GM04503 (cell line): ENCODE measurements at regions not wholly inside any gene's neighbourhood (a gene's known extent, or its start where the extent isn't known, plus 50 kb on each side); places are given as distances from the start of the nearest gene placed in this dataset.
"Not testable (repeated sequence)": the region's sequence is repeated elsewhere in the genome, so short reads cannot be mapped to it uniquely, and the experiment has no call there.

Source experiments
- DNase-seq: peaks from one replicate; pipeline ENCODE4 v3.0.0-alpha.2; 2012; ENCODE audit warnings: low read depth

DNA sequence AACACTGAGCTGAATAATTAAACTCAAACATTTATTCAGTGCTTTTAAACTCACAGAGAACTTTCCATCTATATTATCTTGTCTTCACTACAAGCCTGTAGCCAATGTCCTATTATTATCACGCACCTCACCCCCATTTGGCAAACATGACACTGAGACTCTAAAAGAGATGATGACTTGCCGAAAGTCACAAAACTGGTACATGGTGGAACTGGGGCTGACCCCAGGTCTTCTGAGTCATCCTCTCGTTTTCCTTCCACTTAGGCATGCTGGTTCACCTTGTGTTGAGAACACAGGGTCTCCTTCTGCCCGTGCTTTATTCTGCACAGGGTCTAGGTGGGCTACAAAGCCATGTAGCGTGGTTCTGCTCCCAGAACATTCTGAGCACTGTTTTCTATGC, 230.0 kb upstream of the MGAT5 start:
- no peak for DNase-seq

DNA sequence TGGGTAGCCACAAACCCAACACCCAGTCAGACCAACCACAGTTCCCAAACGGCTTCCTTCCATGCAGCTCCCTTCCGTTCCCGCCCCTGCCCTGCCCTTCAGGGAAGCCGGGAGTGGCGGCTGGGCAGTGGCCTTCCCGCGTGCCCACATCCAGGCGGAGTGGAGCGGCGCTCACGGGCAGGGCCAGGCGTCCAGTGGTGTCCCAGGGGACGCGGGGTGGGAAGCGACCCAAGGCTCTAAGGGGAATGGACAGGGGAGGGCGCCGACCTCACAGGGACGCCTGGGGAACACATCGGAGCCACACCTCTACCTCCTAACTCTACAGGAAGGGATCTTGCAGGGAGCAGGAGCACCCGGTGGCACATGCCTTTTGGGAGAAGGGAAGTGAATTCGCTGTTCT, 225.9 kb upstream of the MGAT5 start:
- no peak for DNase-seq

DNA sequence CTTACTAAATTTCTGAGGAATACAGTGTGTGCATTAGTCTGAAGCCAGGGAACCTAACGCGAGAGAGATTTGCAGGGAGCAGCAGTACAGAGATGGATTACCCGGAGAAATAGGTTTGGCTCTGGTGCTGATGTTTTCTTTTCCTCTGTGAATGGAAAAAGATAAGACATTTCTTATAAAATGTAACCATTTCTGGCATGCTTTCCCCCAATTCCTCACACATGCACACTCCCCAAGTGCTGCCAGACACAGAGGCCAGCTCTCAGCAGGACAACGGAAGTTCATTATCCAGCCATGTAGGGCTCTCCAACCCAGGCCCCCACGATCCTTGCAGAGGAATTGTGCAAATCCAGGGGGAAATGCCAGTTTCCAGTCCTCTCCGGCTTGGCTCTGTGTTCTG, 224.5 kb upstream of the MGAT5 start:
- DNase-seq = no peak

DNA sequence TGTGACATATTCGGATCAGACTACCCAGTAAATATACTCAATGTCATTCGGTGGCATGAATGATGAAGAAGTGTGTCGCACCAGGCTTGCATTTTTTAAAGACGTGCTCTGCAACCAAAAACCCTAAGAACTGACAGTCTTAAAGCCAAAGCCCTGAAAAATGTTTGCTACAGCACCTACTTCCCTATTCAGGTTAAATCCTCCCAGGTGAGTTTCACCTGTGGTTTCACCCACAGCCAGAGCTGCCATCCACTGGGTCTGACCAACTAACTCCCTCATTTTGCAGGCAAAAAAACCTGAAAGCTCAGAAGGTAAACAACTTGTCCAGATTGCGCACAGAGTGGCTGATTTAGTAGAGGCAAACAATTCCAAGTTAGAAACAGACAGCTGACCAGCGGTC, 222.3 kb upstream of the MGAT5 start:
- no peak for DNase-seq

DNA sequence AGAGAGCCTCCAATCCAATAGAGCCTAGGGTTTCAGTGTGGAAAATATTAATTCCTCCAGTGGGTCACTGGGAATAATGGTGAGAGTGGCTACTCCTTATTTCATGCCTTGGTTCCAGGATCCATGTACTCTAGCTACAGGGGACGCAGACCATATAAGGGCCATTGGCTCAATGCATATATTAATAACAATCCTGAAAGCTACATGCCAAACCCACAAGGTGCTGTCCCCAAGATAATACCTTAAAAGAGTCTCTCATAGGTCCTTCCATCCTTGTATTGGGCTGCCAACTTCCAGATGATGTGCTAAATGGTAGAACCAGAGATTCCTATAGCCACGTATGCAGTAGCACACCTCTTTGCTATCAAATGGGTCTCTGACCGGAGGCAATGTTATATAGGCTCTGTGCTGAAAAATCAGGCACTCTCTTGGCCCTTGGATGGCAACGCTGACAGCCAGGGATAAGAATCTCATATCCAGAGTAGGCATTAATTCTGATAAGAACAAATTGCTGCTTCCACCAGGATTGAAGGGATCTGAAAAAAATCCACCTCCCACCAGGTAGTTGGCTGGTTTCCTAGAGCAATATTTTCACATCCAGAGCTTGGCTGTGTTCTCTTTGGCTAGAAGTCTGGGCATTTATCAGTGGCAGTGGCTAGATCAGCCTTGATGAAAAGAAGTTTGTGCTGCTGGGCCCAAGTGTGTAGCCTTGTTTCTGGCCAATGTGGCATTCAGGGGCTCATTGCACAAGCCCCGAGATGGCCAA, 218.1 kb upstream of the MGAT5 start:
- no peak for DNase-seq

DNA sequence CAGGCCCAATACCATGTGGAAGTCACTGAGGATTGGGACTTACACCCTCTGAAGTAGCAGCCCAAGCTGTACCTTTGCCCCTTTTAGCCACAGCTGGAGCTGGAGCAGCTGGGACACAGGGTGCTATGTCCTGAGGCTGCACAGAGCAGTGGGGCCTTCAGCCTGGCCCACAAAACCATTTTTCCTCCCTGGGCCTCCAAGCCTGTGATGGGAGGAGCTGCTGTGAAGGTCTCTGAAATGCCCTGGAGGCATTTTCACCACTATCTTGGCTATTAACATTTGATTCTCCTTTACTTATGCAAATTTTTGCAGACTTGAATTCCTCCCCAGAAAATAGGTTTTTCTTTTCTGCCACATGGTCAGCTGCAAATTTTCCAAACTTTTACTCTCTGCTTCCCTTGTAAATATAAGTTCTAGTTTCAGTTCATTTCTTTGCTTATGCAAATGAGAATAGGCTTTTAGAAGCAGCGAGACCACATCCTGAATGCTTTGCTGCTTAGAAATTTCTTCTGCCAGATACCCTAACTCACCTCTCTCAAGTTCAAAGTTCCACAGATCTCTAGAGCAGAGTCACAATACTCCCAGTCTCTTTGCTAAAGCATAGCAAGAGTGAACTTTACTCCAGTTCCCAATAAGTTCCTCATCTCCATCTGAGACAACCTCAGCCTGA, 213.8 kb upstream of the MGAT5 start:
- DNase-seq = no peak

DNA sequence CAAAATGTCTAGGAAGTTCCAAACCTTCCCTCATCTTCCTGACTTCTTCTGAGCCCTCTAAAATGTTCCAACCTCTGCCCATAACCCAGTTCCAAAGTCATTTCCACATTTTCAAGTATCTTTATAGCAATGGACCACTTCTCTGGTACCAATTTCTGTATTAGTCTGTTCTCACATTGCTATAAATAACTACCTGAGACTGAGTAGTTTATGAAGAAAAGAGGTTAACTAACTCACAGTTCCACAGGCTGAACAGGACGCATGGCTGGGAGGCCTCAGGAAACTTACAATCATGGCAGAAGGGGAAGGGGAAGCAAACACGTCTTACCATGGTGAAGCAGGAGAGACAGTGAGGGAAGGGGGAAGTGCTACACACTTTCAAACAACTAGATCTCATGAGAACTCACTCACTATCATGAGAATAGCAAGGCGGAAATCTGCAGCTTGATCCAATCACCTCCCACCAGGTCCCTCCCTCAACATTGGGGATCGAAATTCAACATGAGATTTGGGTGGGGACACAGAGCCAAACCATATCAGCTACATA, 213.2 kb upstream of the MGAT5 start:
- not testable (repeated sequence) for DNase-seq

DNA sequence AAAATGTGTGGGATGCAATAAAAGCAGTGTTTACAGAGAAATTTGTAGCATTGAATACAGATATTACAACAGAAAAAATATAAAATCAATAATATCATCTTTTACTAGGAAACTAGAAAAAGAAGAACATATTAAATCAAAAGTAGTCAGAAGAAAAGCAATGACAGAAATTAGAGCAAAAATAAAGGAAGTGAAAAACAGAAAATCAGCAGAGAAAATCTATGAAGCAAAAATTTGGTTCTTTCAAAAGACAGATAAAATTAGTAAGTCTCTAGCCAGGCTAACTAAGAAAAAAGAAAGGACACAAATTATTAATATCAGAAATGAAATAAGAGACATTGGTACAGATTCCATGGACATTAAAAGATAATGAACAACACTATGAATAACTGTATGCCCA, 212.0 kb upstream of the MGAT5 start:
- DNase-seq = no peak

DNA sequence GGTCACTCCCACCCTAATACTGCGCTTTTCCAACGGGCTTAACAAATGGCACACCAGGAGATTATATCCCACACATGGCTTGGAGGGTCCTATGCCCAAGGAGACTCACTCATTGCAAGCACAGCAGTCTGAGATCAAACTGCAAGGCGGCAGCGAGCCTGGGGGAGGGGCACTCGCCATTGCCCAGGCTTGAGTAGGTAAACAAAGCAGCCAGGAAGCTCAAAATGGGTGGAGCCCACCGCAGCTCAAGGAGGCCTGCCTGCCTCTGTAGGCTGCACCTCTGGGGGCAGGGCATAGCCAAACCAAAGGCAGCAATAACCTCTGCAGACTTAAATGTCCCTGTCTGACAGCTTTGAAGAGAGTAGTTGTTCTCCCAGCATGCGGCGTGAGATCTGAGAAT, 210.8 kb upstream of the MGAT5 start:
- not testable (repeated sequence) for DNase-seq

DNA sequence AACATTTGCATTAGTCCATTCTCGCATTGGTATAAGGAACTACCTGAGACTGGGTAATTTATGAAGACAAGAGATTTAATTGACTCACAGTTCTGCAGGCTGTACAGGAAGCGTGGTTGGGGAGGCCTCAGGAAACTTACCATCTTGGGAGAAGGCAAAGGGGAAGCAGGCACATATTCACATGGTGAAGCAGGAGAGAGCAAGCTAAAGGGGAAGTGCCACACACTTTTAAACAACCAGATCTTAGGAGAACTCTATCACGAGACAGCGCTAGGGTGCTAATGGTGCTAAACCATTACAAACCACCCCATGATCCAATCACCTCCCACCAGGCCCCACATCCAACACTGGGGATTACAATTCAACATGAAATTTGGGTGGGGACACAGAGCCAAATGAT, 201.7 kb upstream of the MGAT5 start:
- DNase-seq = no peak

DNA sequence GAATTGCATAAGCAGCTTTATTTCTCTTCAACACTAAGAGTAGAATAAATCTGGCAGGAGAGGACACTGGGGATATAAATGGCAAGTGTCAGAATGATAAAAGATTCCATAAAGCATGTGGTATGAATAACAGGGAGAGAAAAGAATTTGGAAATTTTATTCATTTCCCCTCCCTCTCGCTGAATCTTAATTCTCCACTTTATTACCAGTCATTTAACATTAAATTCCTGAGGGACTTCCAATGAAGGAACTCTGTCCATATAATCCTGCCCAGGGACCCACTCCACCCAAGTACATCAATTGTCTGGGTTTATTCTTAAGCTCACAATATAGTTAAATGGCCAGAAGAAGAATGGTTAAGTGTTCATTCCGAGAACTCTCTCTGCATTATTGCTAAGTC, 197.7 kb upstream of the MGAT5 start:
- DNase-seq = no peak

DNA sequence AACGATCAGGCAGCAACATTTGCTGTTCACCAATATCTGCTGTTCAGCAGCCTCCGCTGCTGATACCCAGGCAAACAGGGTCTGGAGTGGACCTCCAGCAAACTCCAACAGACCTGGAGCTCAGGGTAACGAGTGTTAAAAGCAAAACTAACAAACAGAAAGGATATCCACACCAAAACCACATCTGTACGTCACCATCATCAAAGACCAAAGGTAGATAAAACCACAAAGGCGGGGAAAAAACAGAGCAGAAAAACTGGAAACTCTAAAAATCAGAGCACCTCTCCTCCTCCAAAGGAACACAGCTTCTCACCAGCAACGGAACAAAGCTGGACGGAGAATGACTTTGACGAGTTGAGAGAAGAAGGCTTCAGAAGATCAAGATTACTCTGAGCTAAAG, 192.8 kb upstream of the MGAT5 start:
- DNase-seq = not testable (repeated sequence)

DNA sequence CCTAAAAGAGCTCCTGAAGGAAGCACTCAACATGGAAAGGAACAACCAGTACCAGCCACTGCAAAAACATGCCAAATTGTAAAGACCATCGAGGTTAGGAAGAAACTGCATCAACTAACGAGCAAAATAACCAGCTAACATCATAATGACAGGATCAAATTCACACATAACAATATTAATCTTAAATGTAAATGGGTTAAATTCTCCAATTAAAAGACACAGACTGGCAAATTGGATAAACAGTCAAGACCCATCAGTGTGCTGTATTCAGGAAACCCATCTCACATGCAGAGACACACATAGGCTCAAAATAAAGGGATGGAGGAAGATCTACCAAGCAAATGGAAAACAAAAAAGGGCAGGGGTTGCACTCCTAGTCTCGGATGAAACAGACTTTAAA, 191.6 kb upstream of the MGAT5 start:
- DNase-seq = not testable (repeated sequence)

DNA sequence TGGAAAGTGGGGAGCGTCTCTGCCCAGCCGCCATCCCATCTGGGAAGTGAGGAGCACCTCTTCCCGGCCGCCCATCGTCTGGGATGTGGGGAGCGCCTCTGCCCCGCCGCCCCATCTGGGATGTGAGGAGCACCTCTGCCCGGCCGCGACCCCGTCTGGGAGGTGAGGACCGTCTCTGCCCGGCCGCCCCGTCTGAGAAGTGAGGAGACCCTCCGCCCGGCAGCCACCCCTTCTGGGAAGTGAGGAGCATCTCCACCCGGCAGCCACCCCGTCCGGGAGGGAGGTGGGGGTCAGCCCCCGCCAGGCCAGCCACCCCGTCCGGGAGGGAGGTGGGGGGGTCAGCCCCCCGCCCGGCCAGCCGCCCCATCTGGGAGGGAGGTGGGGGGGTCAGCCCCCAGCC, 190.0 kb upstream of the MGAT5 start:
- DNase-seq = not testable (repeated sequence)

DNA sequence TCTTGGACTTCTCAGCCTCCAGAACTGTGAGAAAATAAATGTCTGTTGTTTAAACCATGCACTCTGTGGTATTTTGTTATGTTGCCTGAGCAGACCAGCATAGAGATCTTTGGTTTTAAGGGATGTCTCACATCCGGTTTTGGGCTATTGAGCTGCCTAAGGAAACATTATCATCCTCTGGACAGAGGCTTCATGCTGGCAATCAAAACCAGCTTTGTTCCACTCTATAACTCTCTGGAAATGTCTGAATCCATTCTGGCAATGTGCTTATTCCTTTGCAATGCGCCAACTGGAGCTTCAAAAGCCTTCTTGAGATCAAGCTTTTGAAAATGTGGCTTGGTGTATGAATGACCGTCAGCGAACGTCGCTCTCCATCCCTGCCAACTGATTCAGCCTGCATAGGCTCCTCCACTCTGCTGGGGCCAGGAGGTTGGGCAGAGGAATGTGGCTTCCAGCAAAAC, 183.6 kb upstream of the MGAT5 start:
- no peak for DNase-seq

DNA sequence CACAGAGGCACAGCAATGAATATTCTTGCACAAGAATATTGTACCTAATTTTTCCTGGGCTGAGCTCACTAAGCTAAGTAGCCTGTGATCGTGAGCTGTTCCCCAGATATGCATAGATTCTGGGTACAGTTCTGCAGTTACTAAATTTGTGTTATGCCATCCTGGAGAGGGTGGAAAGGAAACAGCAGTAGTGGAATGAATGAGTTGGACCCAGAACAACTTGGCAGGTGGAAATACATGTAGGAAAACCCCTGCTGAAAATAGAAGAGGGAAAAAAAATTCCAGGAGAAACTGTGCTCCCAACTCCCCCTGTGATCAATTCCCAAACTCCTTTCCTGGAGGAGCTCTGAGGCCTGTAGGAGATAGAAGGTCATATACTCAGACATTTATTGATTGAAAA, 181.5 kb upstream of the MGAT5 start:
- DNase-seq = no peak

DNA sequence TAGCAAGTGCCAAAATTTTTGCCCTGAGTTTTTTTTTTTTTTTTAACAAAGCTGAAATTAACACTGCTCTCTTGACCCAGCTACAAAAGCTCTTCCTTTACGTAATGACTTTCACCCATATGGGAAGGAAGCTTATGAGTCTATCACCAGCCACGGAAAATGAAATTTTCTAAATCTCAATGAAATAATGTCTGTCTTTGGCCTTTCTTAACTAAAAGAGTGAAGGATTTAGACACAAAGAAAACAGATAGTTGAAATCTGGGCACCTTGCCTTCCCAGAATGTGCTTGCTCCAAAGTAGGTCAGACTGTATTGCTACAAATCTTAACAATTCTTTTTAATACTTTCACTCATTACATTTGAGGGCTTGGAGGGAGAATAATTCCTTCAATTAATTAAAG, 180.8 kb upstream of the MGAT5 start:
- no peak for DNase-seq

DNA sequence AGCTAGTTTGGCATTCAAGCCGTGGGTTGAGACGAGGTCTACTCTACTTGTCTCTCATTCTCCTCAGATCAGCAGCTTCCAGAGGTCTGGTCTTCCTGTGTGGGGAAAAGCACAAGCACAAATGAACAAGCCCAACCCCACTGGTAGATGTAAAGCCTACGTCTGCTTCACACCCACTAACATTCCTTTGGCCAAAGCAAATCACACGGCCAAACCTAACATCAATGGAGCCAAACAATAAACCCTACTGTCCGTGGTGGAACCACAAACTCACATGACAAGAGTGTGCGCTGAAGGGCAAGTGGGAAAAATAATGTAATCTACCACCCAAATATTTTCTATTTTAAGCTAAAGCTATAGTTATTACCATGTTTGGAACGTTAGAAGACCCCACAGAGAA, 179.3 kb upstream of the MGAT5 start:
- no peak for DNase-seq

DNA sequence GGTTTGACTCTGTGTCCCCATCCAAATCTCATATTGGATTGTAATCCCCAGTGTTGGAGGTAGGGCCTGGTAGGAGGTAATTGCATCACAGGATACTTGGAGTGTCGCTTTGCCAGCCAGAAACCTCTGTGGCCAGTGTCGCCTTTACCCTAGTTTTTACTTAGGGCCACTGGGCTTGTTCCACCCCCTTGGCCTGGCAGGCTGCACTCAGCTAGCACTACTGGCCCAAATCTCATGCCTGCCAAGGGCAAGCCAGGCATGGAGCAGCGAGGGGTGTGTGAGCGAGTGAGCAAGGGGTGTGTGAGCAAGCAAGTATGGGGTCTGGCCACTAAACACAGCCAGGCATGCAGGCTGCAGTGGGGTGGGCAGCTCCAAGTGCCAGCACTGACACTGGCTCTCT, 178.7 kb upstream of the MGAT5 start:
- DNase-seq = no peak

DNA sequence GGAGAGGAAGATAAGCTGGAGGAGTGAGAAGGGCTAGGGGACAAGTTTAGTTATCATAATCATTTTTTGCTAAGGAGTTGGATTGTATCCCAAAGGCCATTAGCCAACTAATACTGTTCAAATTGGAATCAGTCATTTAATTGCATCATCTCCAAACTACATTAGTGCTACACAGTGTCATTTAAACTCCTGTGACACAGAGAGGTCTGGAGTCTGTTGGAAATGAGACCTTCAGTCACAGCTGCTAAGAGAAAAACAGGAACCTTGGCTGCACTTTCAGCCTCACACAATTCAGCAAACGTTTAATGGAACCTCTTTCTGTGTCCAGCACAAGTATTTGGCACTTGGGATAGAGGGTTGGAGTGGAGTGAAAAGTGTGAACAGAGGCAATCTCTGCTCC, 175.5 kb upstream of the MGAT5 start:
- DNase-seq = no peak

DNA sequence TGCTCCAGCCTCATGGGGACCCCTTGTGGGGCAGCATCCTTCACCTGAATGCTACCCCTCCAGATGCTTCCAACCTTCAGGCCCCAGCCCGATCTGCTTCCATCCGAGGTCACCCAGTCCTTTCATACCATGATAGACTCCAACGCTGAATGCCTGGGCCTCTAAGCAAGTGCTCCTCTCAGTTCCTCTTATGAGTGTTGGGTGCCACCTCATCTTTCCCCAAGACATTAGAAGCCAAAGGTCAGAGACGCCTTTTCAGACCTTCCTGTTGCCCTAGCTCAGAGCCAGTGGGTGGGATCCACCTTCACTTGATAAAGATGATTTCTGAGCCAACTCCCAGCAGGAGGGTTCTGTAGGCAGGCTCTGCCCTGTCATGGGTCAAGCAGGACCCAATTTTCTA, 174.5 kb upstream of the MGAT5 start:
- no peak for DNase-seq

DNA sequence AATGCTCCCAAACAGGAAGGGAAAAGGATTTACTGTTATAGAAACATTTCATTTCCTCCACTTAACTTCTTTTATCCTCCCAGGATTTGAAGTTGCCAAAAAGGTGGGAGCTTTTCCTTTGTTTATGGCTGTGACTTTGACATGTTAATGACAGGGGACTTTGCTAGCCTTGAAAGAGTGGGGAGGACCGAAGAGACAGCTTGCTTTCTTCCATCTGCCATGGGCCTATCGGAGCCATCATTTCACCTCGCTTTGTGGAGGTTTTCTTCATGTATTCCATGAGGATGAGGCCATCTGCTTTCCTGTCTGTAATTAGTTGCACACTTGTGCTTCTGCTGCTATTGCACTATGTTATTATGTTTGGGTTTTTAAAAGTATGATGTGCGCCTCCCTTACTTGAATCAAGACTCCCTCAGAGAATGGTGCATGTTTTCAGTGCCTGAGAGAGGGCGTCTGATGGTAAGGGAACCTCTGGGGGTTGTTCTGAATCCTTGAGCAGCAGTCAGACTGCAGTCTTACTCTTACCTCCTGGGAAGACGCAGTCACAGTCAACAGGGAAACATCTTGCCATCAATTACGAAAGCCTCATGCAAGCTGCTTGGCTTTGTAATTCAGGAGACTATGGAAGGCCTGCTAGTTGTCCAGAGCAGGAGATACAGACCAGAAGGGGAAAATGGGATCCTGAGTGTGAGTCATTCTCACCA, 173.3 kb upstream of the MGAT5 start:
- no peak for DNase-seq
